ENCODE measurements at regions not wholly inside any gene's neighbourhood (a gene's known extent, or its start where the extent isn't known, plus 50 kb on each side); places are given as distances from the start of the nearest gene placed in this dataset.

- TF ChIP-seq CTCF (IDR thresholded peaks at IDR 0.05) (peak; percentile 46 to 71 (median 60)), POLR2AphosphoS5 (IDR thresholded peaks at IDR 0.05) (no peak), EP300 (IDR thresholded peaks at IDR 0.05) (no peak), POLR2A (IDR thresholded peaks at IDR 0.05) (no peak)
Observed at GRCh38 chr20:21808863-21809664, 103.6 kb downstream of the PAX1 start.

Data from upper lobe of left lung (tissue), 4 donors.